ENCODE measurements at regions not wholly inside any gene's neighbourhood (a gene's known extent, or its start where the extent isn't known, plus 50 kb on each side); places are given as distances from the start of the nearest gene placed in this dataset.

DNA sequence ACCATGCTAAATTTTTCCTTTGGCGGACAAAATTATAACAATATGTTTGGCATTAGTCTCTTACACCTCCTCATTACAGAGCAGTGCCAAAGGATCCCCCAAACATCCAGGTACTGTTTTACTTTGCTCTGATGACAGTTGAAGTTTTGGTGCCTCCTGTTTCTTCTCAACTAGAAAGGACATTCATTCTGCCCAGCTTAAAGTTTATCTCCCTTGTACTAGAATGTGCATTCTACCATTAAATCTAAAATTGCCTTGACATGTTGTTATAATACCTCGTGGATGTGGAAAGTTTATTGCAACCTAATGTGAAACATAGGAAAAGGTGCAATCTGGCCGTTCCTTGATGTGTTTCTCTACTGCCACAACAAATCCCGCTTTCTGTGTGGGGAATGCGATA, 173.4 kb downstream of the KITLG start:
- TF ChIP-seq, protein P1, sequence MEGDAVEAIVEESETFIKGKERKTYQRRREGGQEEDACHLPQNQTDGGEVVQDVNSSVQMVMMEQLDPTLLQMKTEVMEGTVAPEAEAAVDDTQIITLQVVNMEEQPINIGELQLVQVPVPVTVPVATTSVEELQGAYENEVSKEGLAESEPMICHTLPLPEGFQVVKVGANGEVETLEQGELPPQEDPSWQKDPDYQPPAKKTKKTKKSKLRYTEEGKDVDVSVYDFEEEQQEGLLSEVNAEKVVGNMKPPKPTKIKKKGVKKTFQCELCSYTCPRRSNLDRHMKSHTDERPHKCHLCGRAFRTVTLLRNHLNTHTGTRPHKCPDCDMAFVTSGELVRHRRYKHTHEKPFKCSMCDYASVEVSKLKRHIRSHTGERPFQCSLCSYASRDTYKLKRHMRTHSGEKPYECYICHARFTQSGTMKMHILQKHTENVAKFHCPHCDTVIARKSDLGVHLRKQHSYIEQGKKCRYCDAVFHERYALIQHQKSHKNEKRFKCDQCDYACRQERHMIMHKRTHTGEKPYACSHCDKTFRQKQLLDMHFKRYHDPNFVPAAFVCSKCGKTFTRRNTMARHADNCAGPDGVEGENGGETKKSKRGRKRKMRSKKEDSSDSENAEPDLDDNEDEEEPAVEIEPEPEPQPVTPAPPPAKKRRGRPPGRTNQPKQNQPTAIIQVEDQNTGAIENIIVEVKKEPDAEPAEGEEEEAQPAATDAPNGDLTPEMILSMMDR (IDR thresholded peaks at IDR 0.05; ENCODE audit: low read length): no peak
- TF ChIP-seq EZH2 (IDR thresholded peaks at IDR 0.05; ENCODE audit: borderline replicate concordance, low read length): no peak

Data from OCI-LY1 (cell line).